HepG2 (cell line): ENCODE measurements at regions not wholly inside any gene's neighbourhood (a gene's known extent, or its start where the extent isn't known, plus 50 kb on each side); places are given as distances from the start of the nearest gene placed in this dataset.

Experiments used
- CEBPB ChIP-seq: IDR thresholded peaks from 2 replicates; pipeline ENCODE4 v1.6.1; 2011; ENCODE audit warnings: low read depth, low read length, improper control_type of control experiment, borderline replicate concordance
- EED ChIP-seq: sonication (generic); formaldehyde crosslinking; IDR thresholded peaks from 2 replicates; pipeline ENCODE4 v1.5.0; 2020; ENCODE audit warnings: mild to moderate bottlenecking, missing genetic modification reagents
- ELF1 ChIP-seq: sonication (generic); formaldehyde crosslinking; IDR thresholded peaks from 2 replicates; pipeline ENCODE4 v1.4.0; 2020; ENCODE audit warnings: missing genetic modification reagents
- GMEB2 ChIP-seq: IDR thresholded peaks from 2 replicates; pipeline ENCODE4 v1.6.1; 2016; ENCODE audit warnings: missing biosample characterization, missing genetic modification reagents, low read depth
- HOMEZ ChIP-seq: IDR thresholded peaks from 2 replicates; pipeline ENCODE4 v1.6.1; 2016; ENCODE audit warnings: low read depth
- NAIF1 ChIP-seq: sonication (generic); formaldehyde crosslinking; IDR thresholded peaks from 2 replicates; pipeline ENCODE4 v1.5.0; 2020; ENCODE audit warnings: mild to moderate bottlenecking, missing genetic modification reagents, borderline replicate concordance
- NFKB2 ChIP-seq: sonication (generic); formaldehyde crosslinking; IDR thresholded peaks from 2 replicates; pipeline ENCODE4 v1.4.0; 2020; ENCODE audit warnings: missing genetic modification reagents, borderline replicate concordance
- NONO ChIP-seq, 2 experiments: fragments of 450-650 bp in 1 of 2; sonication (generic) in 1 of 2; formaldehyde crosslinking in 1 of 2; IDR thresholded peaks in 1 of 2; conservative IDR thresholded peaks in 1 of 2; 2 replicates each; pipeline versions ENCODE4 v1.6.1 to v1.8.0; 2017 to 2022; ENCODE audit warnings: mild to moderate bottlenecking in 1 of 2, missing genetic modification reagents in 1 of 2, moderate library complexity in 1 of 2
- RARA ChIP-seq: IDR thresholded peaks from 2 replicates; pipeline ENCODE4 v1.6.1; 2016; ENCODE audit warnings: missing genetic modification reagents, missing compliant biosample characterization
- SAP130 ChIP-seq: IDR thresholded peaks from 2 replicates; pipeline ENCODE4 v1.6.1; 2016; ENCODE audit warnings: low read depth
- SMAD3 ChIP-seq: sonication (generic); formaldehyde crosslinking; IDR thresholded peaks from 2 replicates; pipeline ENCODE4 v1.4.0; 2020; ENCODE audit warnings: missing genetic modification reagents
- SNAPC5 ChIP-seq: sonication (generic); formaldehyde crosslinking; IDR thresholded peaks from 2 replicates; pipeline ENCODE4 v1.8.1; 2023; ENCODE audit warnings: mild to moderate bottlenecking, missing genetic modification reagents, borderline replicate concordance
- SOX6 ChIP-seq, 2 experiments: fragments of 450-650 bp in 1 of 2; sonication (generic) in 1 of 2; formaldehyde crosslinking in 1 of 2; IDR thresholded peaks; 2 replicates each; pipeline versions ENCODE4 v1.4.0 to v1.6.1; 2017 to 2020; ENCODE audit warnings: antibody characterized with exemption in 1 of 2, mild to moderate bottlenecking in 1 of 2, missing genetic modification reagents in 1 of 2
- STAG1 ChIP-seq: sonication (generic); formaldehyde crosslinking; IDR thresholded peaks from 2 replicates; pipeline ENCODE4 v1.4.0; 2020; ENCODE audit warnings: missing genetic modification reagents
- TSC22D2 ChIP-seq: sonication (generic); formaldehyde crosslinking; IDR thresholded peaks from 2 replicates; pipeline ENCODE4 v1.5.1; 2020; ENCODE audit warnings: missing genetic modification reagents, mild to moderate bottlenecking, borderline replicate concordance
- WIZ ChIP-seq: sonication (generic); formaldehyde crosslinking; IDR thresholded peaks from 2 replicates; pipeline ENCODE4 v1.5.1; 2020; ENCODE audit warnings: mild to moderate bottlenecking, missing genetic modification reagents
- ZBTB14 ChIP-seq: sonication (generic); formaldehyde crosslinking; IDR thresholded peaks from 2 replicates; pipeline ENCODE4 v1.4.0; 2020; ENCODE audit warnings: missing genetic modification reagents
- ZBTB33 ChIP-seq: sonication (generic); formaldehyde crosslinking; IDR thresholded peaks from 2 replicates; pipeline ENCODE4 v1.4.0; 2020; ENCODE audit warnings: missing genetic modification reagents
- ZNF10 ChIP-seq: sonication (generic); formaldehyde crosslinking; IDR thresholded peaks from 2 replicates; pipeline ENCODE4 v1.4.0; 2020; ENCODE audit warnings: mild to moderate bottlenecking, low read depth, missing genetic modification reagents, borderline replicate concordance
- ZNF160 ChIP-seq: sonication (generic); formaldehyde crosslinking; IDR thresholded peaks from 2 replicates; pipeline ENCODE4 v1.8.0; 2022; ENCODE audit warnings: mild to moderate bottlenecking, inconsistent platforms, missing genetic modification reagents
- ZNF614 ChIP-seq: IDR thresholded peaks from 2 replicates; pipeline ENCODE4 v1.6.1; 2018; ENCODE audit warnings: missing biosample characterization, missing genetic modification reagents, inconsistent platforms, borderline replicate concordance
- ZNF644 ChIP-seq: IDR thresholded peaks from 2 replicates; pipeline ENCODE4 v1.6.1; 2016; ENCODE audit warnings: low read depth

- TF ChIP-seq SNAPC5 (CRISPR knock-in tag): no peak
- TF ChIP-seq ZNF10 (CRISPR knock-in tag): no peak
- TF ChIP-seq TSC22D2 (CRISPR knock-in tag): 0 out of 2 replicates have a peak, but pooled peaks have one; percentile 46
- no peak for TF ChIP-seq NONO (IDR thresholded peaks at IDR 0.05)
- TF ChIP-seq NONO (CRISPR knock-in tag; conservative IDR thresholded peaks at IDR 0.05): no peak
- 0 out of 2 replicates have a peak, but pooled peaks have one; percentile 38 for TF ChIP-seq NAIF1 (CRISPR knock-in tag)
- no peak for TF ChIP-seq EED
- TF ChIP-seq GMEB2: no peak
- TF ChIP-seq WIZ (CRISPR knock-in tag): no peak
- TF ChIP-seq ZNF614 (CRISPR knock-in tag): 0 out of 2 replicates have a peak, but pooled peaks have one; percentile 41
- no peak for TF ChIP-seq SMAD3 (CRISPR knock-in tag)
- peak; percentile 83 for TF ChIP-seq STAG1 (CRISPR knock-in tag)
- TF ChIP-seq SOX6 (IDR thresholded peaks at IDR 0.05): no peak
- TF ChIP-seq SOX6 (CRISPR knock-in tag; IDR thresholded peaks at IDR 0.05): peak; percentile 58; the same call in 1 of the 2 replicates
- no peak for TF ChIP-seq ZBTB14 (CRISPR knock-in tag)
- TF ChIP-seq SAP130: peak; percentile 49; the same call in 1 of the 2 replicates
- TF ChIP-seq CEBPB: 0 out of 2 replicates have a peak, but pooled peaks have one; percentile 15
- TF ChIP-seq ELF1 (CRISPR knock-in tag): 0 out of 2 replicates have a peak, but pooled peaks have one; percentile 21
- TF ChIP-seq ZBTB33: peak; percentile 51; the same call in 1 of the 2 replicates
- 0 out of 2 replicates have a peak, but pooled peaks have one; percentile 13 for TF ChIP-seq HOMEZ (CRISPR knock-in tag)
- TF ChIP-seq ZNF160 (CRISPR knock-in tag): no peak
- peak; percentile 33; the same call in 1 of the 2 replicates for TF ChIP-seq RARA (CRISPR knock-in tag)
- TF ChIP-seq ZNF644 (CRISPR knock-in tag): peak; percentile 77
- TF ChIP-seq NFKB2 (CRISPR knock-in tag): no peak
Measured at GRCh38 chr11:8813658-8814057, 97.3 kb upstream of the AKIP1 start (continued).
